HG02610 (cell line): ENCODE measurements at regions not wholly inside any gene's neighbourhood (a gene's known extent, or its start where the extent isn't known, plus 50 kb on each side); places are given as distances from the start of the nearest gene placed in this dataset.
"Not testable (repeated sequence)": the region's sequence is repeated elsewhere in the genome, so short reads cannot be mapped to it uniquely, and the experiment has no call there.

ENCODE experiments used
- ATAC-seq: cut with Tn5 transposase; IDR thresholded peaks from one replicate; pipeline ENCODE4 v1.9.1; 2021; ENCODE audit warnings: mild to moderate bottlenecking, moderate library complexity; ENCODE audit not compliant: unreplicated experiment

- ATAC-seq = no peak
Observed at GRCh38 chr16:7278636-7279035, 54.0 kb upstream of the RBFOX1 start.

DNA sequence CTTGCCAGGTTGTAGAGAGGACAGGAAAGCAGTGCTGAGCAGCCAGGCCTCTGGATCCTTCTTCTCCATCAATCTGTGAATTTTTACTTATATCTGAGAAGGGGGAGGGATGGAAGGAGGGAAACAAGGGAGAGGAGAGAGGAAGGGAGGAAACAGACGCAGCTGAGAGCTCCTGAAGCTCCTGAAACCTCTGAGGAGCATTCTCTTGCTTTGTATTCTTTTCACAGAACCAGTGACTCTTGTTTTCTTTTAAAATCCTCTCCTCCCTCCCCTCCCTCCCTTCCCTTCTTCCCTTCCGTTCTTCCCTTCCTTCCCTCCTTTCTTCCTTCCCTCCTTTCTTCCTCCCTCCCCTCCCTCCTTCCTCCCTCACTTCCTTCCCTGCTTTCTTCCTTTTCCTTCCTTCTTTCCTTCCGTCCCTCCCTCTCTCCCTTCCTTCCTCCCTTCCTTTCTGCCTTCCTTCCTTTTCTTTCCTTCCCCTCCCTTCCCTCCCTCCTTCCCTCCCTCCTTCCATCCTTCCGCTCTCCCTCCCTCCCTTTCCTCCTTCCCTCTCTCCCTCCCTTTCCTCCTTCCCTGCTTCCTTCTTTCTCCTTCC lies 60.0 kb upstream of the RBFOX1 start:
- no peak for ATAC-seq

GRCh38 chr16:7271486-7271885 lies 61.2 kb upstream of the RBFOX1 start:
- no peak for ATAC-seq

DNA sequence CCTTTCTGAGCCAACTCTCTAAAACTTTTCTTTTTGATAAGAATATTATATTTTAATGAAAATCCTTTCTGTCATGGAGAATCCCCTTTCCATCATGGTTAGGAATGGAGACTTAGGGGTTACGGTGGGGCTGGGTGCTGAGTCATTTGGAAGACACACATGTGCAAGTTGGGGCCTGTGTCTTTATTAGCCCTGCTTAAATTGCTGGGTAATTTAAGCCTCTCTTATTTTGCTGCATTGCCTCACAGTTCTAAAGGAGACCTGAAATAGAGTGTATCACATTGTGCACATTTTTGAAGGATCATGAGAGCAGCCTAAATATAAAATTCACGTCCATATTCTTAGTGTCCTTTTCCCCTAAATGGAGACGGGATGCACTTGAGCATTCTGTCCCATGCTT lies 61.8 kb upstream of the RBFOX1 start:
- ATAC-seq = no peak

DNA sequence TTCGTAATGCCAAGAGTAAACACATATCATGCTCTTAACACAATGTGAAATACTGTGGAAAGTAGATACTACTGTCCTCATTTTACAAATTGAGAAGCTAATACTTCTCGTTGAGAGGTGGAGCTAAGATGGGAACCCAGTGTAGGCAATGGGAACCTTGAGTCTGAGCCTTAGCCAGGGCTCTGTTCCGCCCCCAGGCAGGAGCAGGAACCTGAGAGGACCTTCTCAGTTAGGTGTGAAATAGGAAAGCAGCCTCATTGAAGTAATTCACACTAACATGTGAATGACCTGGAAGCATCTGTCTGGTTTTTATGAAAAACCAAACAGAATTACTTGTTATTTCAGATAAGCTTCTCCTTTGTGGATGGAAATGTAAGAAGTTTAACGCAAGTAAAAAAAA lies 62.6 kb upstream of the RBFOX1 start:
- ATAC-seq = no peak

GRCh38 chr16:7268182-7268581 lies 64.5 kb upstream of the RBFOX1 start:
- ATAC-seq = no peak

GRCh38 chr16:7257016-7257415 lies 75.6 kb upstream of the RBFOX1 start:
- ATAC-seq = no peak

GRCh38 chr16:7246578-7246977 lies 86.1 kb upstream of the RBFOX1 start:
- ATAC-seq = no peak

- ATAC-seq = no peak
Observed at GRCh38 chr16:7239547-7239946, 93.1 kb upstream of the RBFOX1 start.

- ATAC-seq = no peak
Observed at GRCh38 chr16:7236824-7237410, 95.7 kb upstream of the RBFOX1 start.

GRCh38 chr16:7233975-7234374 lies 98.7 kb upstream of the RBFOX1 start:
- no peak for ATAC-seq

- ATAC-seq = no peak
Observed at GRCh38 chr16:7231762-7232161, 100.9 kb upstream of the RBFOX1 start.

GRCh38 chr16:7229433-7230218 lies 103.0 kb upstream of the RBFOX1 start:
- not testable (repeated sequence) for ATAC-seq

DNA sequence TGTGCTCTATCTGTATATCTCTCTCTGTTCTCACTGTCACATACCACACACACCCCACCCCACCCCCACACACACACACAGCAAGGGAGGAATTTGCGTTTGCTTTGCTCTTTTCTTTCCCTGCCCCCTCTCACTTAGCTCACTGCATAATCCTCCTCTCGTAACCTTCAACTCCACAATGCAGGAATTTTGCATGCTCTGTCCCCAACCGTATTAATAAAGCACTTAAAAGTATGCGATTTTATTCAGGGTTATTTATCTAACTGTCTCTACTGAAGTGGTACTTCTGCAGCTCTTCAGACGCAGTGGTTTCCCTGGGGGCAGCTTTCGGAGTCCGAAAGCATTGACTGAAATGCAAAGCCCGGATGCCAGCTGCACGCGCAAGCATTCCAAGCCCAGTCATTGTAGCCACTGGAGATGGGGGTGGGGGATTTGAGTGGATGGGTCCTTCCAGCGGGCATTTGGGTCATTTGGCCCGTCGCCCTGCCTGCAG lies 105.4 kb upstream of the RBFOX1 start:
- no peak for ATAC-seq

GRCh38 chr16:7221157-7221556 lies 111.5 kb upstream of the RBFOX1 start:
- no peak for ATAC-seq

GRCh38 chr16:7218936-7219335 lies 113.7 kb upstream of the RBFOX1 start:
- no peak for ATAC-seq

DNA sequence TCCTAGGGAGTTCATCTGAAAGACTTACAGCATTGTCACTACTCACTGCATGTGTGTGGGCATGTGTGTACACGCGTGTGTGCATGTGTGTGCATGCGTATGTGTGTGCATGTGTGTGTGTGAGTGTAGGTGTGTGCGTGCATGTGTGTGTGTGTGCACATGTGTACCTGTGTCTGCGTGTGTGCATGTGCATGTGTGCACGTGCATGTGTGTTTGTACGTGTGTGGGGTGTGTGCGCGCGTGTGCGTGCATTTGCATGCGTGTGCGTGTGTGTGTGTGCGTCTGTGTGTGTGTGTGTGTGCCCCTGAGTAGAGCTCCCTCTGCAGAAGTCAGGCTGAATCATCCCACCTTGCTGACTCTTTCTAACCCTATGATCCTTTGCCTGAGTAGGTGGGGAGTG lies 114.8 kb upstream of the RBFOX1 start:
- ATAC-seq = no peak

DNA sequence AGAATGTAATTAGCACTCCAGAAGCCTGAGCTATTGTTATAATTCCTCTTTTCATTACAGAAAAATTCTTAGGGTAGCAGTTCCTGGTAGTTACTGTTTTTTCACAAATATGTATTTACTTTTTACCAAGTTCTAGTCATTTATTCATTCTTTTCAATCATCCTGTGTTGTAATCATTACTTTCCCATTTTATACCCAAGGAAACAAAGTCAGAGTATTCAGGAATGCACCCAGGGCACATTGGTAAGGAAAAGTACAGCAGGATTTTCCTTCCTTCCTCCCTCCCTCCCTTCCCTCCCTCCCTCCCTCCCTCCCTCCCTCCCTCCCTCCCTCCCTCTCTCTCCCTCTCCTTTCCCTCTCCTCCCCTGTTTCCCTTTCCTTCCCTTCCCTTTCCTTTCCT lies 115.9 kb upstream of the RBFOX1 start:
- ATAC-seq = no peak

DNA sequence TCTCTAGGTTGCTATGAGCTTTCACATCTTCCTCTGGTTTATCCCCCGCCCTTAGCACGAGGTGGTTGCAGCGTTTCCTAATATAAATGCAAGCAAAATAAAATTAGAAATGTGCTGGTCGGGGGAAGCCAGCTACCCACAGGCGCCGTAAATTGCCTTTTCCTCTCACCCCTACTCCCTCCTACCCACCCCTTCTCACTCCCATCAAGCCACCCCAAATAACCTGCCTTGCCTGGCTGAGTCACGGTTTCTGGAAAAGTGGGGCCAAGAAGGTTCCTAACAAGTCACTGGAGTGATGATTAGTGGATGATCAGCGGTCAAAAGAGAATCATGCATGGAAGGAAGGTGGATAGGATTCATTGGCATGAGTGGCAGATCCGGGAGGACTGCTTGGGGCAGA lies 120.9 kb upstream of the RBFOX1 start:
- no peak for ATAC-seq

GRCh38 chr16:7209598-7209997 lies 123.0 kb upstream of the RBFOX1 start:
- ATAC-seq = no peak

- ATAC-seq = no peak
Observed at GRCh38 chr16:7206469-7206868, 126.2 kb upstream of the RBFOX1 start.

DNA sequence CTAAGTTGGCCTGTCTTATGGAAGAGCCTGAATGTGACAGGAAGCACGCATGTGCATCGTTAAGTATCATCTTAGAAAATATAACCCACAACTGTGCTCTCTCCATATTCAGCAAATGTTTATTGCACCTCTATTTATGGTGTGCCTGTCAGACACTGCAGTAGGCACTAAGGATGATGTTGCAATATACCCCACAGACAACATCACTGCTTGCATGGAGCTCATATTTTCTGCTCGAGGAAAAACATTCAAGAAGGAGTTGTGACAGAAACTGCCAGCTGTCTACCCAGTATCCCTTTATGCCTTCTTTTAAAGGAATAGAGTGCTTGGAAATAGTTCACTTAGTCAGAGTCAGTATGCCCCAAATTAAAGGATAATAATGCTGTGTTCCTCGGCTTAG lies 132.3 kb upstream of the RBFOX1 start:
- no peak for ATAC-seq
